ENCODE measurements at regions not wholly inside any gene's neighbourhood (a gene's known extent, or its start where the extent isn't known, plus 50 kb on each side); places are given as distances from the start of the nearest gene placed in this dataset.

DNA sequence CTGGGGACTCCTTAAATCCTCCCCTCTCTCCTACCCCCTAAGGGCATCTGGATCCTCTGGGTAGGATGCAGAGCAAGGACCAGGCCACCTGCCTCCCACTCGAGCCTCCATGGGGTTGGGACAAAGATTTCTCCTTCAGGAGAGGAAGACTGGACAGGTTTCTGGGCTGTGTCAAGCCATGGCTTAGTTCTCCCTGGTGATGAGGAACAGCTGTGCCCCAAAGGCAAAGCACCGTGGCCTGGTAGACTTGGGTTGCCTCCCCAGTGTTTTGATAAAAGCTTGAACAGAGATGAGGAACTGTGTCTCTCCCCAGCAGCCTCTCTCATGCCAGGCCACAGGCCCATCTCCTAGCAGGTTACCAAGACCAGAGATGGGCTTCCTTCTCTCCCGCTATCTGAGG, 238.3 kb downstream of the WDR11 start:
- no peak overlapping the region for H3K4me3 Mint-ChIP-seq
- POLR2A ChIA-PET (ENCODE audit: partially characterized antibody), result no interaction called here

GRCh38 chr10:121091961-121092719, 241.0 kb downstream of the WDR11 start:
- POLR2A ChIA-PET (ENCODE audit: partially characterized antibody), result no interaction called here
- no peaks in the 10 kb centered on the region for H3K36me3 Mint-ChIP-seq
- H3K4me1 Mint-ChIP-seq, result no peaks in the 10 kb centered on the region

More for the DNA sequence above, 238.3 kb downstream of the WDR11 start:
- Mint-ChIP-seq H3K9me3 (peaks cover 0 to 3% (median 0%) of the 10 kb centered on the region in 8 donors), H3K4me1 (no peaks in the 10 kb centered on the region), H3K36me3 (no peaks in the 10 kb centered on the region), H3K27ac (no peak overlapping the region), H3K27me3 (no peaks in the 10 kb centered on the region)
- Histone ChIP-seq H3K36me3 (ENCODE audit: insufficient read depth, low read length) (no peaks in the 10 kb centered on the region), H3K9me3 (ENCODE audit: control insufficient read depth in 1 of 2, low read length in 2 of 2) (no peaks in the 10 kb centered on the region), H3K4me3 (ENCODE audit: low read length in 2 of 2) (no peak overlapping the region), H3K27ac (ENCODE audit: low read depth, low read length) (no peak overlapping the region), H3K27me3 (ENCODE audit: insufficient read depth, low read length) (no peaks in the 10 kb centered on the region), H3K4me1 (ENCODE audit: insufficient read depth, low read length) (no peaks in the 10 kb centered on the region)
- CTCF ChIA-PET (ENCODE audit: partially characterized antibody), result no interaction called here
- intact Hi-C loops (cut with micrococcal nuclease), result no loop called here
- DNase-seq, result no peak

GRCh38 chr10:121092720-121093095, 241.5 kb downstream of the WDR11 start:
- no peaks in the 10 kb centered on the region for H3K4me1 Mint-ChIP-seq
- H3K4me3 Mint-ChIP-seq, result no peak overlapping the region
- no peaks in the 10 kb centered on the region for H3K9me3 ChIP-seq (ENCODE audit: control insufficient read depth in 1 of 2, low read length in 2 of 2)
- no peaks in the 10 kb centered on the region for H3K9me3 Mint-ChIP-seq
- H3K27me3 ChIP-seq (ENCODE audit: insufficient read depth, low read length), result no peaks in the 10 kb centered on the region
- intact Hi-C loops (cut with micrococcal nuclease), result no loop called here
- DNase-seq, result no peak
- H3K27me3 Mint-ChIP-seq, result no peaks in the 10 kb centered on the region
- POLR2A ChIA-PET (ENCODE audit: partially characterized antibody), result no interaction called here
- no peak overlapping the region for H3K4me3 ChIP-seq (ENCODE audit: low read length in 2 of 2)
- H3K4me1 ChIP-seq (ENCODE audit: insufficient read depth, low read length), result no peaks in the 10 kb centered on the region
- no peaks in the 10 kb centered on the region for H3K36me3 ChIP-seq (ENCODE audit: insufficient read depth, low read length)
- H3K36me3 Mint-ChIP-seq, result no peaks in the 10 kb centered on the region
- no peak overlapping the region for H3K27ac Mint-ChIP-seq
- CTCF ChIA-PET (ENCODE audit: partially characterized antibody), result no interaction called here
- no peak overlapping the region for H3K27ac ChIP-seq (ENCODE audit: low read depth, low read length)

More at GRCh38 chr10:121091961-121092719, 241.0 kb downstream of the WDR11 start:
- no peak for DNase-seq
- no peaks in the 10 kb centered on the region for H3K27me3 Mint-ChIP-seq
- Histone ChIP-seq H3K9me3 (ENCODE audit: control insufficient read depth in 1 of 2, low read length in 2 of 2) (no peaks in the 10 kb centered on the region), H3K36me3 (ENCODE audit: insufficient read depth, low read length) (no peaks in the 10 kb centered on the region), H3K27me3 (ENCODE audit: insufficient read depth, low read length) (no peaks in the 10 kb centered on the region), H3K27ac (ENCODE audit: low read depth, low read length) (no peak overlapping the region), H3K4me1 (ENCODE audit: insufficient read depth, low read length) (no peaks in the 10 kb centered on the region), H3K4me3 (ENCODE audit: low read length in 2 of 2) (no peak overlapping the region)
- peaks cover 0 to 3% (median 0%) of the 10 kb centered on the region in 8 donors for H3K9me3 Mint-ChIP-seq
- intact Hi-C loops (cut with micrococcal nuclease), result no loop called here
- H3K4me3 Mint-ChIP-seq, result no peak overlapping the region
- H3K27ac Mint-ChIP-seq, result no peak overlapping the region
- CTCF ChIA-PET (ENCODE audit: partially characterized antibody), result no interaction called here

- Mint-ChIP-seq H3K4me1 (no peaks in the 10 kb centered on the region), H3K36me3 (no peaks in the 10 kb centered on the region), H3K4me3 (no peak overlapping the region), H3K27me3 (peaks cover 0 to 2% of the 10 kb centered on the region in 2 donors), H3K9me3 (peaks cover 0 to 3% (median 0%) of the 10 kb centered on the region in 8 donors), H3K27ac (no peak overlapping the region)
- Histone ChIP-seq H3K4me1 (ENCODE audit: insufficient read depth, low read length) (no peaks in the 10 kb centered on the region), H3K27me3 (ENCODE audit: insufficient read depth, low read length) (no peaks in the 10 kb centered on the region), H3K4me3 (ENCODE audit: low read length in 2 of 2) (no peak overlapping the region), H3K36me3 (ENCODE audit: insufficient read depth, low read length) (no peaks in the 10 kb centered on the region), H3K9me3 (ENCODE audit: control insufficient read depth in 1 of 2, low read length in 2 of 2) (no peaks in the 10 kb centered on the region), H3K27ac (ENCODE audit: low read depth, low read length) (no peak overlapping the region)
- no peak for DNase-seq
- POLR2A ChIA-PET (ENCODE audit: partially characterized antibody), result no interaction called here
- CTCF ChIA-PET (ENCODE audit: partially characterized antibody), result no interaction called here
- intact Hi-C loops (cut with micrococcal nuclease), result no loop called here
Observed at GRCh38 chr10:121096617-121097431, 245.7 kb downstream of the WDR11 start.

DNA sequence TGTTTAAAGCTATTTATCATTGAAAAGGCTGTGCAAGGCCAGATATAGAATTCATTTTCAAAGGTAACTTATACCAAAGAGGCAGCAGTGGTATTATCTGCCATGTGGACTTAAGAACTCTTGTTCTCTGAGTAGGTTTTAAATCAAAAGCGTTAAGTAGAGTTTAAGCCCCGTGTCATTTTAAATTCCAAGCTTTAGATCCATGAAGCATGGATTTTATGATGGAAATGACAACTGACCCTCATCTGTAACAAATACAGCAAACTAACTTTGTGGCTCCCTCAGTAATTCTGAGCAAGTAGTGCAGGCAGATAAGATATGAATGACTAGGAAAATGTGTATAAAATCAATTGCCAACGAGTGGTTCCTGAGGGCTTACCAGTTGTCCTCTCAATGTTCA, 247.0 kb downstream of the WDR11 start:
- H3K4me1 ChIP-seq (ENCODE audit: insufficient read depth, low read length), result no peaks in the 10 kb centered on the region
- Mint-ChIP-seq H3K4me3 (no peak overlapping the region), H3K36me3 (no peaks in the 10 kb centered on the region), H3K27ac (no peak overlapping the region), H3K4me1 (no peaks in the 10 kb centered on the region), H3K27me3 (peaks cover 0 to 2% of the 10 kb centered on the region in 2 donors), H3K9me3 (peaks cover 0 to 3% (median 0%) of the 10 kb centered on the region in 8 donors)
- H3K9me3 ChIP-seq (ENCODE audit: control insufficient read depth in 1 of 2, low read length in 2 of 2), result no peaks in the 10 kb centered on the region
- H3K27me3 ChIP-seq (ENCODE audit: insufficient read depth, low read length), result no peaks in the 10 kb centered on the region
- no peak overlapping the region for H3K4me3 ChIP-seq (ENCODE audit: low read length in 2 of 2)
- CTCF ChIA-PET (ENCODE audit: partially characterized antibody), result no interaction called here
- H3K36me3 ChIP-seq (ENCODE audit: insufficient read depth, low read length), result no peaks in the 10 kb centered on the region
- no peak overlapping the region for H3K27ac ChIP-seq (ENCODE audit: low read depth, low read length)
- DNase-seq, result no peak
- POLR2A ChIA-PET (ENCODE audit: partially characterized antibody), result no interaction called here
- intact Hi-C loops (cut with micrococcal nuclease), result no loop called here

- Histone ChIP-seq H3K27ac (ENCODE audit: low read depth, low read length) (no peak overlapping the region), H3K36me3 (ENCODE audit: insufficient read depth, low read length) (no peaks in the 10 kb centered on the region), H3K4me3 (ENCODE audit: low read length in 2 of 2) (no peak overlapping the region), H3K9me3 (ENCODE audit: control insufficient read depth in 1 of 2, low read length in 2 of 2) (no peaks in the 10 kb centered on the region), H3K27me3 (ENCODE audit: insufficient read depth, low read length) (no peaks in the 10 kb centered on the region), H3K4me1 (ENCODE audit: insufficient read depth, low read length) (no peaks in the 10 kb centered on the region)
- Mint-ChIP-seq H3K4me1 (no peaks in the 10 kb centered on the region), H3K9me3 (peaks cover 0 to 3% (median 0%) of the 10 kb centered on the region in 8 donors), H3K36me3 (no peaks in the 10 kb centered on the region), H3K27ac (no peak overlapping the region), H3K4me3 (no peak overlapping the region), H3K27me3 (peaks cover 0 to 2% of the 10 kb centered on the region in 2 donors)
- no peak for DNase-seq
- ChIA-PET CTCF (ENCODE audit: partially characterized antibody) (no interaction called here), POLR2A (ENCODE audit: partially characterized antibody) (no interaction called here)
- intact Hi-C loops (cut with micrococcal nuclease), result no loop called here
Observed at GRCh38 chr10:121098751-121099150, 247.6 kb downstream of the WDR11 start.

DNA sequence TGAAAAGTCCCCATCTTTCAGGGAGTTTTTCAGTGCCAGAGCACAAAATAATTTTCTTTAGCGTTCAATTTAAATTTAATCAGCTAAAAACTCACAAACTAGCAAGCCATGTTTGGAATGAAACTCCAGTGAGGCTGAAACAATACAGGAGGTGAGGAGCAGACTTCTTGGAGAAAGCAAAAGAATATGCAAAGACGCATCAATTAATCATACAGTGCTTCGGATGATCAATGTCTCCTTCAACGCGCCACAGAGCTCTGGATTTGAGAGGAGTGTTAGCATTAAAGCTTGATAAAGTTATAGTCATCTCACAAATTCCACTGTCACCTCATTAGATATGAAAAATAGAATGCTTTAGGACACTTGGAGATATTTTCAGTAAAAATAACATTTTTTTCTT, 248.0 kb downstream of the WDR11 start:
- Mint-ChIP-seq H3K27me3 (peaks cover 0 to 2% of the 10 kb centered on the region in 2 donors), H3K27ac (no peak overlapping the region), H3K9me3 (peaks cover 0 to 3% (median 0%) of the 10 kb centered on the region in 8 donors), H3K36me3 (no peaks in the 10 kb centered on the region), H3K4me1 (no peaks in the 10 kb centered on the region), H3K4me3 (no peak overlapping the region)
- no peaks in the 10 kb centered on the region for H3K36me3 ChIP-seq (ENCODE audit: insufficient read depth, low read length)
- H3K4me1 ChIP-seq (ENCODE audit: insufficient read depth, low read length), result no peaks in the 10 kb centered on the region
- H3K9me3 ChIP-seq (ENCODE audit: control insufficient read depth in 1 of 2, low read length in 2 of 2), result no peaks in the 10 kb centered on the region
- CTCF ChIA-PET (ENCODE audit: partially characterized antibody), result no interaction called here
- intact Hi-C loops (cut with micrococcal nuclease), result no loop called here
- POLR2A ChIA-PET (ENCODE audit: partially characterized antibody), result no interaction called here
- DNase-seq, result no peak
- H3K27ac ChIP-seq (ENCODE audit: low read depth, low read length), result no peak overlapping the region
- H3K4me3 ChIP-seq (ENCODE audit: low read length in 2 of 2), result no peak overlapping the region
- no peaks in the 10 kb centered on the region for H3K27me3 ChIP-seq (ENCODE audit: insufficient read depth, low read length)

All from CD4-positive, alpha-beta memory T cell (primary cell).